Type B pancreatic cell (in vitro differentiated cells): ENCODE measurements at regions not wholly inside any gene's neighbourhood (a gene's known extent, or its start where the extent isn't known, plus 50 kb on each side); places are given as distances from the start of the nearest gene placed in this dataset.

Experiments used
- DNase-seq: peaks from one replicate; pipeline ENCODE4 v3.0.0; 2021; ENCODE audit warnings: mixed read lengths; ENCODE audit not compliant: unreplicated experiment; ENCODE audit errors: extremely low spot score
- H3K27ac Mint-ChIP-seq: 2 replicates; pipeline ENCODE4 v1.8.0; 2021; ENCODE audit warnings: mild to moderate bottlenecking, mixed read lengths
- H3K27me3 Mint-ChIP-seq: 2 replicates; pipeline ENCODE4 v1.8.0; 2021; ENCODE audit warnings: mixed read lengths
- H3K36me3 Mint-ChIP-seq: 2 replicates; pipeline ENCODE4 v1.8.0; 2021; ENCODE audit warnings: mixed read lengths
- H3K4me1 Mint-ChIP-seq: one replicate; pipeline ENCODE4 v1.8.0; 2021; ENCODE audit warnings: mixed read lengths; ENCODE audit not compliant: unreplicated experiment
- H3K4me3 Mint-ChIP-seq: 2 replicates; pipeline ENCODE4 v1.8.0; 2021; ENCODE audit warnings: mild to moderate bottlenecking, mixed read lengths
- H3K9me3 Mint-ChIP-seq: 2 replicates; pipeline ENCODE4 v1.8.0; 2021; ENCODE audit warnings: mixed read lengths
- CTCF ChIP-seq: fragments of 200-600 bp; sonication (generic); conservative IDR thresholded peaks from 2 replicates; pipeline ENCODE4 v1.5.0; 2021; ENCODE audit warnings: antibody characterized with exemption, mild to moderate bottlenecking

- H3K4me1 Mint-ChIP-seq: peaks cover 6% of the 10 kb centered on the region
- no peak overlapping the region for H3K4me3 Mint-ChIP-seq
- DNase-seq: no peak
- no peak for TF ChIP-seq CTCF
- H3K27ac Mint-ChIP-seq: no peak overlapping the region
- peaks cover 5% of the 10 kb centered on the region for H3K9me3 Mint-ChIP-seq
- H3K36me3 Mint-ChIP-seq: no peaks in the 10 kb centered on the region
- H3K27me3 Mint-ChIP-seq: no peaks in the 10 kb centered on the region
These were observed 257.7 kb upstream of the SPOCK3 start for GRCh38 chr4:167492007-167492406.

DNA sequence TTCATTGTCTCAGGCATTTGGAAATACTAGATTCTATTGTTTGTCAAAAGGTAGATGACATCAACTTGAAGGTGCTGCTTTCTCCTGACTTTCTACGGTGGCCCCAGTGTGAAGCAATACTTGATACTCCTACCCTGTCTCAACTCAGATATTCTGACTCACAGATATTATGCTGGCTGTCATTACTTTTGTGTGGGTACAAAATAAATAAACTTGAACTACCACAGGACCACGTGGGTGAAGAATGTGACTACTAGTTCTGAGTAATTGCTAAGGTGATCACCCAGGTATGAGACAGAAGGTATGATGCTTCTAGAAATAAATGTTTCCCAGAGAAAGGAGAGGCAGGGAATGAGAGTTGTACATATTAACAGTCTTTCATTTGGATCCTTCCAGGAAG, 275.3 kb upstream of the SPOCK3 start:
- no peaks in the 10 kb centered on the region for H3K27me3 Mint-ChIP-seq
- H3K27ac Mint-ChIP-seq: no peak overlapping the region
- H3K4me1 Mint-ChIP-seq: no peaks in the 10 kb centered on the region
- no peak for DNase-seq
- H3K9me3 Mint-ChIP-seq: peaks cover 7% of the 10 kb centered on the region
- no peak overlapping the region for H3K4me3 Mint-ChIP-seq
- no peak for TF ChIP-seq CTCF
- no peaks in the 10 kb centered on the region for H3K36me3 Mint-ChIP-seq

GRCh38 chr4:167524091-167524490, 289.8 kb upstream of the SPOCK3 start:
- TF ChIP-seq CTCF: no peak
- no peaks in the 10 kb centered on the region for H3K36me3 Mint-ChIP-seq
- no peak overlapping the region for H3K4me3 Mint-ChIP-seq
- no peaks in the 10 kb centered on the region for H3K27me3 Mint-ChIP-seq
- H3K9me3 Mint-ChIP-seq: no peaks in the 10 kb centered on the region
- no peak for DNase-seq
- H3K27ac Mint-ChIP-seq: no peak overlapping the region
- H3K4me1 Mint-ChIP-seq: no peaks in the 10 kb centered on the region

DNA sequence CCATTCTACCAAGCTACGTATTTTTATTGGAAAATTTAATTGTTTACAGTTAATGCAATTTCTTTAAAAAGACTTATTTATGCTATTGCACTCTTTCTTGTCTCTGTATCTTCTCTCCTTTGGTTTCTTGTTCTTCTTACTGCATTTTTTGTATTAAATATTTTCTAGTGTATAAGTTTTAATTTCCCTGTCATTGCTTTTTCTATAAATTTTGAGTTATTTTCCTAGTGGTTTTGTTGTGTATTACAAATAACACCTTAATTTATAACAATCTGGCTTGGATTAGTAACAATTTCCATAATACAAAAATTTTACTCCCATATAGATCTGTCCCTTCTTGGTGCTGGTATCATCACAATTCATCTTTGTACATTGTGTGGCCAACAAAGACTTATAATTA, 303.5 kb upstream of the SPOCK3 start:
- Mint-ChIP-seq H3K4me3 (no peak overlapping the region), H3K36me3 (no peaks in the 10 kb centered on the region), H3K27me3 (no peaks in the 10 kb centered on the region), H3K27ac (no peak overlapping the region), H3K9me3 (no peaks in the 10 kb centered on the region), H3K4me1 (no peaks in the 10 kb centered on the region)
- no peak for DNase-seq
- TF ChIP-seq CTCF: peak; percentile 55

DNA sequence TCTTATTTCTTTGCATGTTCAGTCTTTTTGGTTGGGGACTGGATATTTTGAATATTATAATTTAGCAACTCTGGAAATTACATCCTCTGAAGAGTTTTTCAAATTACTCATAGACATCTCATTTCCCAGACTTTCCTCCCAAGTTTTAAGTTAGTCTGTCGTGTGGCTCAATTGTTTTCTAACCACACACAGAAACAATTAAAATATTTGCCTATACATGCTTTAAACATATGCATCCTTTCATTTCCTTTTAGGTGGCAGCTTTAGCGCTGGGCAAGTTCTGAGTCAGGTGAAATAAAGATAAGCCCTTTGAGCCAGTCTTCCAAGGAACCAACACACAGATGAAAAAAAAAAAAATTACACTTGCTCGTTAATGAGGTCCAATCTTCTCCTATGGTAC, 307.0 kb upstream of the SPOCK3 start:
- H3K36me3 Mint-ChIP-seq: no peaks in the 10 kb centered on the region
- H3K27me3 Mint-ChIP-seq: no peaks in the 10 kb centered on the region
- no peak overlapping the region for H3K27ac Mint-ChIP-seq
- H3K4me3 Mint-ChIP-seq: no peak overlapping the region
- no peaks in the 10 kb centered on the region for H3K4me1 Mint-ChIP-seq
- no peak for DNase-seq
- H3K9me3 Mint-ChIP-seq: no peaks in the 10 kb centered on the region
- no peak for TF ChIP-seq CTCF

DNA sequence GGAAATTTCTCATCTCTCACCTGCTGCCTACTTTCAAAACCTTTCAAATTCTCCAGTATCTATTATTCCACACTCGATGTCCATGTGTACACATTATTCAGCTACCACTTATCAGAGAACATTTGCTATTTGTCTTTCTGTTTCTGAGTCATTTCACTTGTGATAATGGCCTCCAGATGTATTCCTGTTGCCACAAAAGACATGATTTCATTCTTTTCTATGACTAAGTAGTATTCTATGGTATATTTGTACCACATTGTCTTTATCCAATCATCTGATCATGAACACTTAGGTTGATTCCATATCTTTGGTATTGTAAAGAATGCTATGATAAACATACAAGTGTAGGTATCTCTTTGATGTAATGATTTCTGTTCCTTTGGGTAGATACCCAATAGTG, 310.1 kb upstream of the SPOCK3 start:
- Mint-ChIP-seq H3K27ac (no peak overlapping the region), H3K27me3 (no peaks in the 10 kb centered on the region), H3K4me3 (no peak overlapping the region), H3K4me1 (no peaks in the 10 kb centered on the region), H3K36me3 (no peaks in the 10 kb centered on the region), H3K9me3 (no peaks in the 10 kb centered on the region)
- no peak for TF ChIP-seq CTCF
- DNase-seq: no peak
